Glutamatergic neuron (in vitro differentiated cells): ENCODE measurements at regions not wholly inside any gene's neighbourhood (a gene's known extent, or its start where the extent isn't known, plus 50 kb on each side); places are given as distances from the start of the nearest gene placed in this dataset.

ENCODE experiments used
- DNase-seq: peaks from one replicate; pipeline ENCODE4 v3.0.0; 2022
- H3K27ac Mint-ChIP-seq: one replicate; pipeline ENCODE4 v1.8.0; 2020; ENCODE audit warnings: mild to moderate bottlenecking, mixed read lengths, inconsistent platforms; ENCODE audit not compliant: unreplicated experiment
- H3K27me3 Mint-ChIP-seq: one replicate; pipeline ENCODE4 v1.8.0; 2020; ENCODE audit warnings: mild to moderate bottlenecking, moderate library complexity, mixed read lengths, inconsistent platforms; ENCODE audit not compliant: unreplicated experiment
- H3K36me3 Mint-ChIP-seq: one replicate; pipeline ENCODE4 v1.8.0; 2020; ENCODE audit warnings: mild to moderate bottlenecking, mixed read lengths, inconsistent platforms; ENCODE audit not compliant: unreplicated experiment
- H3K4me1 Mint-ChIP-seq: one replicate; pipeline ENCODE4 v1.8.0; 2020; ENCODE audit warnings: mild to moderate bottlenecking, low read depth, mixed read lengths, inconsistent platforms; ENCODE audit not compliant: unreplicated experiment
- H3K4me3 Mint-ChIP-seq: one replicate; pipeline ENCODE4 v1.8.0; 2020; ENCODE audit warnings: mild to moderate bottlenecking, mixed read lengths, inconsistent platforms; ENCODE audit not compliant: unreplicated experiment
- H3K9me3 Mint-ChIP-seq: one replicate; pipeline ENCODE4 v1.8.0; 2020; ENCODE audit warnings: mild to moderate bottlenecking, moderate library complexity, mixed read lengths, inconsistent platforms; ENCODE audit not compliant: unreplicated experiment
- CTCF ChIP-seq: fragments of 200-600 bp; sonication (generic); IDR thresholded peaks from one replicate; pipeline ENCODE4 v1.5.0; 2021; ENCODE audit not compliant: partially characterized antibody, unreplicated experiment

- H3K9me3 Mint-ChIP-seq = peaks cover 36% of the 10 kb centered on the region
- H3K4me3 Mint-ChIP-seq = no peak overlapping the region
- peaks cover 9% of the 10 kb centered on the region for H3K27me3 Mint-ChIP-seq
- no peak overlapping the region for H3K27ac Mint-ChIP-seq
- TF ChIP-seq CTCF = no peak
- peaks cover 16% of the 10 kb centered on the region for H3K36me3 Mint-ChIP-seq
- no peak for DNase-seq
- H3K4me1 Mint-ChIP-seq = no peaks in the 10 kb centered on the region
Measured at GRCh38 chr22:49082451-49082850, 745.2 kb downstream of the BRD1 start.

- Mint-ChIP-seq H3K4me1 (no peaks in the 10 kb centered on the region), H3K36me3 (peaks cover 16% of the 10 kb centered on the region), H3K27me3 (peaks cover 9% of the 10 kb centered on the region), H3K27ac (no peak overlapping the region), H3K9me3 (peaks cover 32% of the 10 kb centered on the region), H3K4me3 (no peak overlapping the region)
- TF ChIP-seq CTCF = no peak
- DNase-seq = no peak
Measured at GRCh38 chr22:49081926-49082325, 745.7 kb downstream of the BRD1 start.

- Mint-ChIP-seq H3K9me3 (peaks cover 37% of the 10 kb centered on the region), H3K4me3 (no peak overlapping the region), H3K27ac (no peak overlapping the region), H3K4me1 (no peaks in the 10 kb centered on the region), H3K36me3 (peaks cover 16% of the 10 kb centered on the region), H3K27me3 (peaks cover 9% of the 10 kb centered on the region)
- TF ChIP-seq CTCF = no peak
- no peak for DNase-seq
Measured at GRCh38 chr22:49081261-49081666, 746.4 kb downstream of the BRD1 start.

- no peak for TF ChIP-seq CTCF
- peaks cover 9% of the 10 kb centered on the region for H3K27me3 Mint-ChIP-seq
- H3K4me1 Mint-ChIP-seq = no peaks in the 10 kb centered on the region
- no peak overlapping the region for H3K27ac Mint-ChIP-seq
- DNase-seq = no peak
- peaks cover 34% of the 10 kb centered on the region for H3K9me3 Mint-ChIP-seq
- H3K36me3 Mint-ChIP-seq = peaks cover 16% of the 10 kb centered on the region
- H3K4me3 Mint-ChIP-seq = no peak overlapping the region
Measured at GRCh38 chr22:49080631-49081030, 747.0 kb downstream of the BRD1 start.

GRCh38 chr22:49079743-49080500 is 747.8 kb downstream of the BRD1 start:
- TF ChIP-seq CTCF = no peak
- peaks cover 9% of the 10 kb centered on the region for H3K27me3 Mint-ChIP-seq
- no peak for DNase-seq
- no peak overlapping the region for H3K27ac Mint-ChIP-seq
- H3K4me3 Mint-ChIP-seq = no peak overlapping the region
- peaks cover 16% of the 10 kb centered on the region for H3K36me3 Mint-ChIP-seq
- no peaks in the 10 kb centered on the region for H3K4me1 Mint-ChIP-seq
- H3K9me3 Mint-ChIP-seq = peaks cover 33% of the 10 kb centered on the region
